Testis (tissue), 2 donors: ENCODE measurements at regions not wholly inside any gene's neighbourhood (a gene's known extent, or its start where the extent isn't known, plus 50 kb on each side); places are given as distances from the start of the nearest gene placed in this dataset.

ENCODE experiments used
- CTCF ChIP-seq, 3 experiments: fragments of 450-650 bp in 2 of 3; fragments of 200-600 bp in 1 of 3; sonication (generic) in 1 of 3; IDR thresholded peaks; one replicate each; pipeline ENCODE4 v1.5.1; 2016 to 2019; ENCODE audit warnings: antibody characterized with exemption in 3 of 3, mild to moderate bottlenecking in 2 of 3, moderate library complexity in 1 of 3
- POLR2A ChIP-seq: fragments of 450-650 bp; IDR thresholded peaks from one replicate; pipeline ENCODE4 v1.6.1; 2017; ENCODE audit warnings: antibody characterized with exemption, mild to moderate bottlenecking, moderate library complexity

- no peak for TF ChIP-seq CTCF (IDR thresholded peaks at IDR 0.05)
- TF ChIP-seq POLR2A = no peak
Observed at GRCh38 chr2:8538931-8539621, 142.8 kb upstream of the ID2 start.
